ENCODE measurements at regions not wholly inside any gene's neighbourhood (a gene's known extent, or its start where the extent isn't known, plus 50 kb on each side); places are given as distances from the start of the nearest gene placed in this dataset.

- TF ChIP-seq SMAD1 (IDR thresholded peaks at IDR 0.05; ENCODE audit: low read depth, partially characterized antibody) (no peak), IRF4 (IDR thresholded peaks at IDR 0.05; ENCODE audit: low read depth, low read length) (0 out of 2 replicates have a peak, but pooled peaks have one; percentile 44), RB1 (IDR thresholded peaks at IDR 0.05; ENCODE audit: borderline replicate concordance) (peak; percentile 84; the same call in 1 of the 2 replicates), CHD4 (IDR thresholded peaks at IDR 0.05) (no peak), DPF2 (IDR thresholded peaks at IDR 0.05) (peak; percentile 63), MTA2 (IDR thresholded peaks at IDR 0.05; ENCODE audit: low read depth) (peak; percentile 86), ZNF217 (IDR thresholded peaks at IDR 0.05) (no peak), BRCA1 (IDR thresholded peaks at IDR 0.05; ENCODE audit: low read depth, low read length) (no peak), RELA (IDR thresholded peaks at IDR 0.05; ENCODE audit: borderline replicate concordance, partially characterized antibody) (peak; percentile 62), POLR2A (IDR thresholded peaks at IDR 0.05; ENCODE audit: low read depth, low read length) (peak; percentile 90), ASH2L (IDR thresholded peaks at IDR 0.05; ENCODE audit: borderline replicate concordance, low read depth) (no peak), PAX5 (IDR thresholded peaks at IDR 0.05; ENCODE audit: borderline replicate concordance, low read depth, low read length) (peak; percentile 75; the same call in 1 of the 2 replicates), MYB (IDR thresholded peaks at IDR 0.05; ENCODE audit: borderline replicate concordance, low read depth, low read length) (no peak), EED (IDR thresholded peaks at IDR 0.05; ENCODE audit: low read depth) (peak; percentile 85), RFX5 (IDR thresholded peaks at IDR 0.05; ENCODE audit: low read depth, low read length) (no peak), ESRRA (IDR thresholded peaks at IDR 0.05; ENCODE audit: low read length) (no peak), IKZF2 (IDR thresholded peaks at IDR 0.05) (peak; percentile 95), ZNF592 (IDR thresholded peaks at IDR 0.05) (no peak), SIX5 (IDR thresholded peaks at IDR 0.05; ENCODE audit: low read depth, low read length, severe bottlenecking) (no peak), POLR2AphosphoS2 (IDR thresholded peaks at IDR 0.05; ENCODE audit: low read depth, low read length) (no peak)
- TF ChIP-seq, protein P1, sequence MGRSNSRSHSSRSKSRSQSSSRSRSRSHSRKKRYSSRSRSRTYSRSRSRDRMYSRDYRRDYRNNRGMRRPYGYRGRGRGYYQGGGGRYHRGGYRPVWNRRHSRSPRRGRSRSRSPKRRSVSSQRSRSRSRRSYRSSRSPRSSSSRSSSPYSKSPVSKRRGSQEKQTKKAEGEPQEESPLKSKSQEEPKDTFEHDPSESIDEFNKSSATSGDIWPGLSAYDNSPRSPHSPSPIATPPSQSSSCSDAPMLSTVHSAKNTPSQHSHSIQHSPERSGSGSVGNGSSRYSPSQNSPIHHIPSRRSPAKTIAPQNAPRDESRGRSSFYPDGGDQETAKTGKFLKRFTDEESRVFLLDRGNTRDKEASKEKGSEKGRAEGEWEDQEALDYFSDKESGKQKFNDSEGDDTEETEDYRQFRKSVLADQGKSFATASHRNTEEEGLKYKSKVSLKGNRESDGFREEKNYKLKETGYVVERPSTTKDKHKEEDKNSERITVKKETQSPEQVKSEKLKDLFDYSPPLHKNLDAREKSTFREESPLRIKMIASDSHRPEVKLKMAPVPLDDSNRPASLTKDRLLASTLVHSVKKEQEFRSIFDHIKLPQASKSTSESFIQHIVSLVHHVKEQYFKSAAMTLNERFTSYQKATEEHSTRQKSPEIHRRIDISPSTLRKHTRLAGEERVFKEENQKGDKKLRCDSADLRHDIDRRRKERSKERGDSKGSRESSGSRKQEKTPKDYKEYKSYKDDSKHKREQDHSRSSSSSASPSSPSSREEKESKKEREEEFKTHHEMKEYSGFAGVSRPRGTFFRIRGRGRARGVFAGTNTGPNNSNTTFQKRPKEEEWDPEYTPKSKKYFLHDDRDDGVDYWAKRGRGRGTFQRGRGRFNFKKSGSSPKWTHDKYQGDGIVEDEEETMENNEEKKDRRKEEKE (IDR thresholded peaks at IDR 0.05): no peak
- TF ChIP-seq, protein P2, sequence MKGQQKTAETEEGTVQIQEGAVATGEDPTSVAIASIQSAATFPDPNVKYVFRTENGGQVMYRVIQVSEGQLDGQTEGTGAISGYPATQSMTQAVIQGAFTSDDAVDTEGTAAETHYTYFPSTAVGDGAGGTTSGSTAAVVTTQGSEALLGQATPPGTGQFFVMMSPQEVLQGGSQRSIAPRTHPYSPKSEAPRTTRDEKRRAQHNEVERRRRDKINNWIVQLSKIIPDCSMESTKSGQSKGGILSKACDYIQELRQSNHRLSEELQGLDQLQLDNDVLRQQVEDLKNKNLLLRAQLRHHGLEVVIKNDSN (IDR thresholded peaks at IDR 0.05; ENCODE audit: borderline replicate concordance, extremely low read length, insufficient read depth, low read depth, low read length): no peak
- TF ChIP-seq, protein P3, sequence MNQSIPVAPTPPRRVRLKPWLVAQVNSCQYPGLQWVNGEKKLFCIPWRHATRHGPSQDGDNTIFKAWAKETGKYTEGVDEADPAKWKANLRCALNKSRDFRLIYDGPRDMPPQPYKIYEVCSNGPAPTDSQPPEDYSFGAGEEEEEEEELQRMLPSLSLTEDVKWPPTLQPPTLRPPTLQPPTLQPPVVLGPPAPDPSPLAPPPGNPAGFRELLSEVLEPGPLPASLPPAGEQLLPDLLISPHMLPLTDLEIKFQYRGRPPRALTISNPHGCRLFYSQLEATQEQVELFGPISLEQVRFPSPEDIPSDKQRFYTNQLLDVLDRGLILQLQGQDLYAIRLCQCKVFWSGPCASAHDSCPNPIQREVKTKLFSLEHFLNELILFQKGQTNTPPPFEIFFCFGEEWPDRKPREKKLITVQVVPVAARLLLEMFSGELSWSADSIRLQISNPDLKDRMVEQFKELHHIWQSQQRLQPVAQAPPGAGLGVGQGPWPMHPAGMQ (IDR thresholded peaks at IDR 0.05; ENCODE audit: borderline replicate concordance): no peak
Observed at GRCh38 chr13:33678906-33679657, 138.9 kb upstream of the RFC3 start (continued).

Measured in GM12878 (cell line).